IPS DF 19.7 (cell line): ENCODE measurements at regions not wholly inside any gene's neighbourhood (a gene's known extent, or its start where the extent isn't known, plus 50 kb on each side); places are given as distances from the start of the nearest gene placed in this dataset.

Experiments used
- DNase-seq: peaks from one replicate; pipeline ENCODE4 v3.0.0-alpha.2; 2013; ENCODE audit warnings: low read depth, low spot score

DNA sequence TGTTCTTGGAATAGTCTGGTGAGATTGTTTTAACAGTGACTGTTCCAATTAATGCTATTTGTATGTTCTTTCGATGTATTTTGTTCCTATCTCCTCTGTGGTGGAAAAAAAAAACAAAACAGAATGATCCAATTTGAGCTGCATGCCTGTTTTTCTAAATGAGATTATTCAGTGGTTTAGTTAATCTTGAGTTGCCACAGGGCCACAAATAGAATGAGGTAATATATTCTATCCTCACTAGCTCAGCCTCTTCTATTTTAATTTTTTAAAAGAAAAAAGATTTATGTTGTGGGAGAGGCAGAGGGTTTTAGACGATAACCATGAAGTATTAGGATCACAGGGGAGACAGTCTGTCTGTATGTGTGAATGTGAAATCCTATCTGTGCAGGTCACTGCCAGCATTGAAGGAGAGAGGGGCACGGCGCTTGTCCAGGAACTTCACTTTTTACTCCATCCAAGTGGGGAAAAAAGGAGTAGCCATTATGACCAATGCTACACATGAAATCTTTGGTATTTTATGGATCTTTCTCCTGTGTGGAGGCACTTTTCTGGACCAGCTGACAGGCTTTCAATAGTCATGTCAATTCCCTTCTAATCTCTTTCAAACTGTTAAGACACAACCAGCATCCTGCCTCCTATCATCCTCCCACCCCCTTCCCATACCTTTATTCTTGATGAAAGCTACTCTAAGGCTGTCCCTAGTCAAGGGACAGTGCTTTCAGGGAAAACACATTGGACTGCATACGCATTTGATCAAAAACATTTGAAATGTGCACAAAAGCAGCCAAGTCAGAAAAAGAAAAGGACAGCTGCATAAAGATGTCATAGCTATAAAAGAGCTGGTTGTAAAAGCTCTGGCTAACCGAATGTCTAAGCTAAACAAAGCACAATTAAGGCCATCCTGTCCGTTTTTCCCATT, 1063.8 kb upstream of the INTU start:
- DNase-seq: no peak

DNA sequence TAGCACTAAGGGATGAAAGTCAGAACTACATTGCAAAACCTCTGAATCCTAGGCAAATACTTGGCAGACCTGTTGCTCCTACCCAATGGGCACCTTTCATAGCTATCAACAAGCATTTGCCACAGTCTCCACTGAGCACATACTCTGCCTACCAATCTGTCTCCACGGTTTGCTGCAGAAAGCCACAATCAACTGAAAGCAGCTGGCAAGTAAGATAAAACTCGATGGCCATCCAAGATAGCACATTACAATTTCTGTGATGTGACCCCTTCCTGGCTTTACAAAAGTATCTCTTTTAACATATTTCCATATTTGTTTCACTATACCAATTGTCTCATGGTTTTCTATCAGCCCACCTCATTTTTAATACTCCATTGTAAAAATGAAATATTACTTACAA, 1060.5 kb upstream of the INTU start:
- no peak for DNase-seq

DNA sequence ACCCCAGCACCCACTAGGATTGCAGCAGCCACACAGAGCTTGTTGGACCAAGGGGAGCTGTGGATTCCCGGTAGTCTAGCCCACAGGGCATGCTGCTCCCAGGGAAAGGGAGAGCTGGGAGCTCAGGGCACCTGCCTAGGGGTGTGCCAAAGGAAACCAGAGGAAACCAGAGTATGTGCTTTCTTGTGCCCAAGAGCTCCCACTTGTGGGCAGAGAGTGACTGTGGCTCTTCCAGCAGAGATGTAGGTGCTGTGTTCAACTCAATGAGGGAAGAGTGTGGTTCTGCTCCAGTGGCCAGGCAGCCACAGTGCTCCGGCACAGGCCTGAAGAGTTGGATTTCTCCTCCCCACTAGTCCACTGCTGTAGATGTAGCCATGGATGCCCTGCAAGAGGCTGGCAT, 1050.0 kb upstream of the INTU start:
- no peak for DNase-seq

DNA sequence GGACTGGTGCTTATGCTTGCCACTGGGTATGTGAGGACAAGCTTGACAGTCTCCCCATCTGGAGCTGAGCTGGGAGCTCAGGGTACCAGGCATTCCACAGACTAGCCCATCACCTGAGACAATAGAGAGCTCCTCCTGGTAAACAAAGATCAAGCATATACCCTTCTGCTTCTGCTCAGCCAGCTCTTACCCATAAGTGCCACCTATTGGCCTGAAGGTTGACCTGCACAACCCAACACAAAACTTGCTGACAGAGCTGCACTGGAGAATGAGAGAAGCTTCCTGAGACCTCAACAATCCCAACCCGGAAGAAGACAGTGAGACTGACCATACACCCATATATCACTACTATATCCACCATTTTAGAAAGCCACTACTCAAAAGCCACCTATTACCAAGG, 1049.2 kb upstream of the INTU start:
- peak; percentile 65 for DNase-seq

DNA sequence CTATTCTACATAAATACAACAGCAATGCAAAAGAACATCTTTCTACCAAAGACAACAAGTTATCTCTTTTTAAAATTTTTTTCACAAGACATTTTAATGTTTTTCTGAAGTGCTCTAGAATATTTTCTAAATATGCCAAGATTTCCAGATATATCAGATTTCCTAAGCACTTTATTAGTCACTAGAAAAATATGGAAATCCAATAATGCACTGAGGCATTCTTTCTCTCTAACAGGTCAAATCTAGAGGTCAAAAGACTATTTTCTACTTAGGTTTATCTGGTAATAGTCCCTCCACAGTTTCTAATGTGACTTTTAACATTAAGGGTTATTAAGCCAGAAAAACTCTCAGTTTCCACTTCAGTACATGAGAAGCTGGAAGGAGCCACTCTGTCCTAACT, 1041.2 kb upstream of the INTU start:
- DNase-seq: no peak

DNA sequence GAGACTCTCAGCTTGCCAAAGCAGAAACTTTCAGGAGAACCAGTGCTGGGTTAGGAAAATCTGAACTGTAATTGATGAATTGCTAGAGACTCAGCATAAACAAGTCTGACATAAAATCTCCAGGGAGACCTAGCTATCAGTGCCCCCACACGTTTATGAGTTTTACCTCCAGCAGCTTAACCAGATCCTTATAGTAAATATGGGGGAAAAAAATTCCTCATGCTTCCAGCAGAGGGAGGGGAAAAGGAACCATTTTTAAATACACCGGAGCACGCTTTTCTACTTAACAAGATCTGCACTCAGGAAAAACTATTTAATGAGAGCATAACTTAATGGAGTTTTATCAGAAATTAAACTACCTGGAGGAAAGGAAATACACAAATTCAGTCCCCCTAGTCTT, 1040.7 kb upstream of the INTU start:
- no peak for DNase-seq

DNA sequence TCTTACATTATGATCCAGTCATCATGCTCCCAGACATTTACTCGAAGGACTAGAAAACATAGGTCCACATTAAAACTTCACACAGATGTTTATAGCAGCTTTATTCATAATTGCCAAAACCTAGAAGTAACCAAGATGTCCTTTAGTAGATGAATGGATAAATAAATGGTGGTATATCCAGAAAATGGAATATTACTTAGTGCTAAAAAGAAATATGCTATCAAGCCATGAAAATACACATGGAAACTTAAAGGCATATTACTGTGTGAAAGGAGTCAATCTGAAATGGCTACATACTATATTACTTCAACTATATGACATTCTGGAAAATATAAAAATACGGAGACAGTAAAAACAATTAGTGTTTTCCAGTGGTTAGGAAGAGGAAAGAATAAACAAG, 1039.1 kb upstream of the INTU start:
- no peak for DNase-seq

DNA sequence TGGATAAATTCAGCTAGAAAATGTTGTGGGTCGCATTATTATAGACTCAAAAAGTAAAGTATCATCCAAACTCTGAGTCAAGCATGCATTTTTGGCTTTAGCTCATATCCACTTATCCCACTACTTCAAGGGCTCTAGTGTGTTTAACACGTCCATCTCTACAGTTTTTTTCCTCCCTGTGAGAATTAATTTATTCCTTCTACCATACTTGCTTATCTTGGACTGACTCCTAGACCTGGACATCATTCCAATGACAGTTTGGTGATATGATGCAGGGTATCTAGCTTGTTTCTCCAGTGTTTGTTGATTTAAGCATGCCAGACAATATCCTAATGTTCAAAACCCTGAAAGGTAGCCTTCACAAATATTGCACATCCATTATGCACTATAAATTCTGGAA, 1037.1 kb upstream of the INTU start:
- no peak for DNase-seq

DNA sequence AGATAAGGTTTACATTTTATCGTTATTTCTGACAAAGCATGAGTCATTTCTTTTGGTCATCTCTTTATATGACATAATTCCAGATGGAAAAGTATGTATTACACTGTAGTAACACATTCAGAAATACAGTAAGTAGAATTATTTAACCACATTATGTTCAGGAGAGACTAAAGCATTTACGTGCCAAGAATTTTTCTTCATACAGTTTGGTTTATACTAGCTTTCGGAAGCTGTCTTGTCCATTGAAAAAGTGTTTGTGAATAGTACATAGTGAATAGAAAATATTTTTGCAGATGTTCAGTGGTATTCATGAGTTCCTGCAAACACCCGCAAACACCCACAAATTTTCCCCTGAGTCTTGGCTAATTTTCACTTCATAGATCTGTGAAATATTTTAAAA, 1033.0 kb upstream of the INTU start:
- no peak for DNase-seq

DNA sequence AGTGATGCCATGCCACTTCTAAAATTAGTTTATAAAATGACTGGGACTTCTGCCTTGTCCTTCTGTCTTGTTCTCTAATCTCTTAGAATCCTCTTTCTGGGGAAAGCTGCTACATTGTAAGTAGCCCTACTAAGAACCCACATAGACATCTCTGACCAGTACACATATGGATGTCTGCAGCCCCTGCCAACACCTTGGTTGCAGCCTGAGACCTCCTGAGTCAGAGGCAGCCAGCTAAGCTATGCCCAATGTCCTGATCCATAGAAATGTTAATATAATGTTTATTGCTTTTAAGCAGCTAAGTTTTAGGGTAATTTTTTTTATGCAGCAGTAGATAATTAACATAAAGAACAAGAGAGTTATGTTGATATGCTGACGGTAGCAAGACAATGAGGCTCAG, 1029.5 kb upstream of the INTU start:
- DNase-seq: no peak

DNA sequence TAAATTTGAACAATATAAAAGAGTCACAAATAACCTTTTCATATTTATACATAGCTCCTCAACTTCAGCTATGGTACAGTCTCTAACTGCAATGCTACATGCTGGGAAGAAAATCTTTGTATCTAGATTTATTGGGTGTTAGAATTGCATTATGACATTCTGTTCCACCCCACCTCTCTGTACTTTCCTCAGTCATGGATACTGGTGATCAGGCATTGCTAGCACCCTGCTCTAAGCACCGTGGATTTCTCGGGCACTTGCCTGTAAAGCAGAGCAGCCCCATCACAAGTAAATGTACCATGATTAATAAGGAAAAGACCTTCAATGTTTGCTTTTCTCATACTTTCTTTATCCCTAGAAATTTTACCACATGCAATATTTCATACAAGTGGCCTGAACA, 1028.9 kb upstream of the INTU start:
- no peak for DNase-seq

DNA sequence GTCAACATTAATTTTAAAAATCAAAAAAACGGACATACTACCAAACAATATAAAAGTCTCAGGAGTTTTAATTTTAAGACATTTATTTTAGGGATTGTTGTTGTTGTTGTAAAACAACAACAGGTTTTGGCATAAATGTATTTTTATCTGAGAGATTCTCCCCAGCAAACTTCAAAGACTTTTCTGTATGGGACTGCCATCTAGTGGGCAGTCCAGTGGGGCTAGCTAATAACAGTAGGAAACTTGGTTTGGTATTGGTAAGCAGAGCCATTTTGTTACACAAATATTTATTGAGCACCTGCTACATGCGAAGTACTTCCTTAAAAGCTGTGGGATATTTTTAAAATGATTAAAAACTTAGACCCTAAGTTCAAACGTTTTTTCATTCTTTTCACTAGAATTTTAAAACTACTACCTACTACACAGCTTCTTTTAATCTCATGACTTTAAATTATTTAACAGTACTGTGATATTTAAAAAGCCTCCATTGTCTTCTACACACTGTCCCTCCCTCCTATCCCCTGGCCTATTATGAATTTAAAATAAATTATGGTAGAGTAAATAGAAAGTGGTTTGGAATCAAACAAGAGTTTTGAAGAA, 1028.4 kb upstream of the INTU start:
- no peak for DNase-seq

DNA sequence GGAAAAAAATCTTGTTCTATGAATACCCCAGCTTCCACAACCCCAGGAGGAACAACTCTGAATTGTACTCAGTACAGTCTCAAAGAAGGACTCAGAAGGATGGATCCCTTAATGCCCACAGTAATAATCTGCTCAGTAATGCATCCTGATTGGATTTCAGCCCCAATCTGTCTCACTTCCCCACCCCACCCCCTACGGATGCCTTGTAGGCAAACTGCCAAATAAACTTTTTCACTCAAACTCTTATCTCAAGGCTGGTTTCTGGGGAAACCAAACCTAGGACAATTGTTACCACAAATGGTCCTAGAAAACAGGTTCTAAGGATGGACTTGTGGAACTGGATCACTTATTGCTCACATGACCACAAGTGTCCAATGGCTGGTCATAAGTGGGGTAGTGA, 1021.8 kb upstream of the INTU start:
- no peak for DNase-seq

DNA sequence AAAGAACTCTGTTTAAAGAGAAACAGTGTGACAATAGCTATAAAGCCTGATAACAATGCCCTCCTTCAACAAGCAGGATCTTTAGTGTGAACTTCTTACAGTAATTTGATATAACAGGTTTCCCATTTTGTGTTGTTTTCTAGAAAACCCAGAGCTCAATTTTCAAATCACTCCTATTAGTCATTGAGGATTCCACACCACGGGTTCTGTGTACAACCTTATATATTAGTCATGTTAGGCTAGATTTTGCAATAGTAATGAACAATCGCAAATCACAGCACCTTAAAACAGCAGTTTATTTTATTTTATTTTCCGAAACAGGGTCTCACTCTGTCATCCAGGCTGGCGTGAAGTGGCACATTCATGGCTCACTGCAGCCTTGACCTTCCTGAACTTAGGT, 1020.9 kb upstream of the INTU start:
- no peak for DNase-seq

DNA sequence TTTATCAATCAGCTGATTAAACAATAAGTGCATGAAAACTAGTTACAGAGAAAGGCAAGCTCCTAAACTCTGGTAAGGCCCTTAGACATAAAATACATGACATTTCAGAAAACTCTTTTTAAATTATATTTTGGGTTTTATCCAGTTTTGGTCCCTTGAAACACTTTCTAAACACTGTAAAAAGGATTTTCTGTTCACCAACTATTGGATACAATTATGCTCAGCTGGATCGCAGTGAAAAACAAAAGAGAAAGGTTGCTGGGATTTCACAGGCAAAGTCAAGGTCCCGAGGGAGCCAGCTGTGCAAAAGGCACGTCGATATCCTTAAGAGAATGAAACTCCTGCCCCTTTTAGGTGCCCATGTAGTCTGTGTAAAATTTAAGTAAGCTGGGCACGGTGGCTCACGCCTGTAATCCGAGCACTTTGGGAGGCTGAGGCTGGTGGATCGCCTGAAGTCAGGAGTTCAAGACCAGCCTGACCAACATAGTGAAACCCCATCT, 1018.4 kb upstream of the INTU start:
- DNase-seq: no peak

DNA sequence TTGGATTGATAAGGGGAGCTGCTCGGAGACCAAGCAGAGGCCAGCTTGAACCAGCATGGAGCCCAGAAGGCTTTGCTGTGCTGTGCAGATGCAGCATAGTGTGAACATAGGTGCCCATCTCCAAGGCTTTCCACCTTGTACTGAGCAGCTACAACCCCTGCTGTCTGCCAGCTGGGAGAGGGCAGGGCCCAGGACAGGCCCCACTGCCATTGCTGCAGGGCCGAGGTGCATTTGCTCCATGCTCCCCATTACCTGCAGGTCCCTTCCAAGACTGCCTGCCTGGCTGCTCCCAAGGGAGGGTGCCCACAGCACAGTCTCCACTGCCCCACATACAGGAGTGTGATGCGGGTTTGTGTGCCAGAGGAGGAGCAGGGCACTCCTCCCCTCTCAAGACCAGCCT, 1016.0 kb upstream of the INTU start:
- no peak for DNase-seq

DNA sequence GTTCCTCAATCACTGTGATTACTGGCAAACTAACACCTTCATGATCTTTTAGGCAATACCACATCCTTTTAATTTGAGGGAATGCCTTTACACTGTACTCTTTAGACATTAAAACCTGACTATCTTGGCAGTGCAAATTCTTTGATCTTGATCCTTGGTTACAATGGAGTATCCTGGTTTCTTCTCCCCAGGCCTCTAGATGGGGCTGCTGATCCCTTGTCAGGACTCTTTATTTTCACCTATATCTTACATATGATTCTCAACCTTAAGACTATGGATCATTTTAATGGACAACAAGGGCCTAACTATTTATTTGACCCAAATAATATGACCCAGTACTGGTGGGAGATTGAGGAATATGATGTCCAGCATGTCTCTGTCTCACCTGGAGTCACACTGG, 1005.5 kb upstream of the INTU start:
- no peak for DNase-seq

DNA sequence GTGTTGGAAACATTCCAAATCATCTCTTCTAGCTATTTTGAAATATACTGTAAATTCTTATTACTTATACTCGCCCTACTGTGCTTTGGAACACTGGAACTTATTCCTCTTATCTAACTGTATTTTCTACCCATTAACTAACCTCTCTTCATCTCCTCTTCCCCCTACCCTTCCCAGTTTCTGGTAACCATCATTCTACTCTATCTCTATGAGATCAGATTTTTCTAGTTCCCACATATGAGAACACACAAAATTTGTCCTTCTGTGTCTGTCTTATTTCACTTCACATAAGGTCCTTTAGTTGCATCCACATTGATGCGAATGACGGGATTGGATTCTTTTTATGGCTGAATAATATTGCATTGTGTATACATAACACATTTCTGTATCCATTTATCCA, 1003.8 kb upstream of the INTU start:
- DNase-seq: no peak

DNA sequence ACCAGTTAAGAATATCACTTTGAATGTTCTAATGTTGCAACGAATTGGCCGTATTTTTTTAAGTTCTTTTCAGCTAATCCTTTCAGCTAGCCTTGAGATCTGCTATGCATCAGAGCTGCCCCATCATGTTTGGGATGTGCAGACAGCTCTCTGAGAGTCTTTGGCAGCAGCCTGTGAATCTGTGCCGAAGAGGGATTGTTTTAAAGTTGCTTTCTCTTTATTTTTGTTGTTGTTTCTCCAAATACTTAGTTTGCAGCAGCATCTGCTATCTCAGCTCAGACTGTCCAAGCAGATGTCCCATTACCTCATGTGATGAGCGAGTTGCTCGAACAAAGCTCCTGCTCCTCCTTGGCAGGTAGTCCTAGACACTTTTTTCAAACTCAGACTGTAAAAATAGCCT, 1002.5 kb upstream of the INTU start:
- no peak for DNase-seq

DNA sequence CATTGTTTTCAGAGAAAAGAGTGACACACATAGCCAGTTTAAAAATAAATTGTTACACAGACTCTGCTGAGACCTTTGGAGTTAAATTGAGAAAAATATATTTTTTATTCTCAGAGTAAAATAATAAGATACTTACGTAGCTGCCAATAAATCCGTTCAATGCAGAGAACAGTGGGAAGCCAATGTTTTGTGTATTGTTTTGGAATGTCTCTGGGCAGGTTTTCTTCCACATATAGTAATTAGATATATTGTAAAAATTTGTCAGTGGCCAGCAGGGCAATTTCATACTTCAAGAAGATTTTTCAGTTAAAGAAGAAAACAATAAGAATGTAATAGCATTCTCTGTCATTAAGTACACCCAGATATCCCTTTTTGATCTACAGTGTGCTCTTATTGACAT, 999.5 kb upstream of the INTU start:
- DNase-seq: no peak

DNA sequence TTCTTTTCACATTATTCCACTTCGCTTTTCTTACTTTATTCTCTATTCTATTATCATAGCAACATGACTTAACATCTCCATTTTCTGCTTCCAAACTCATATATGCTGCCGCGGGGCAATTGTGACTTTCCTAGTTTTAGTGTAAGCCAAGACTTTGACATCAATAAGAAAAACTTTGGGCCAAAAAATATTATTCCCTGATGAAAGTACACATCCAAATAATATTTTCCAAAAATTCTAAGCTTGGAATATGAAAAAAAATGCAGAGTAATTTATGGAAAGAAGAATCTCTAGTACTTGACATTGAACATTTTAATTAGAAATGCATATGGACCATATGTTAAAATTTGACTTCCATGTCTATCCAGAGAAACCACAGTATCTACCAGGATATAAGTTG, 995.1 kb upstream of the INTU start:
- no peak for DNase-seq

DNA sequence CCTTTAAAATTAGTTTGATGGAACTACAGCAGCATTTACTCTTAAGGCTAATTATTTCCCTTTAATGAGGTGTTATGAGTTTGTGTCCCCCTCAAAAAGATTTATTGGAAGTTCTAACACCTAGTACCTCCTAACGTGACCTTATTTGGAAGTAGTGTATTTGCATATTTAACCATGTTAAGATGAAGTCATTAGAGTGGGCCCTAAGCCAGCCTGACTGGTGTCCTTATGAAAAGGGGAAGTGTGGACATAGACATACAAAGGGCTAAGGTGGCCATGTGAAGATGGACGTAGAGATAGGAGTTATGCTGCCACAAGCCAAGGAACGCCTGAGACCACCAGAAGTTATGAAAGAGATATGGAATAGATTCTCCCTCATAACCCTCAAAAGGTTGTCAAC, 985.4 kb upstream of the INTU start:
- DNase-seq: no peak

DNA sequence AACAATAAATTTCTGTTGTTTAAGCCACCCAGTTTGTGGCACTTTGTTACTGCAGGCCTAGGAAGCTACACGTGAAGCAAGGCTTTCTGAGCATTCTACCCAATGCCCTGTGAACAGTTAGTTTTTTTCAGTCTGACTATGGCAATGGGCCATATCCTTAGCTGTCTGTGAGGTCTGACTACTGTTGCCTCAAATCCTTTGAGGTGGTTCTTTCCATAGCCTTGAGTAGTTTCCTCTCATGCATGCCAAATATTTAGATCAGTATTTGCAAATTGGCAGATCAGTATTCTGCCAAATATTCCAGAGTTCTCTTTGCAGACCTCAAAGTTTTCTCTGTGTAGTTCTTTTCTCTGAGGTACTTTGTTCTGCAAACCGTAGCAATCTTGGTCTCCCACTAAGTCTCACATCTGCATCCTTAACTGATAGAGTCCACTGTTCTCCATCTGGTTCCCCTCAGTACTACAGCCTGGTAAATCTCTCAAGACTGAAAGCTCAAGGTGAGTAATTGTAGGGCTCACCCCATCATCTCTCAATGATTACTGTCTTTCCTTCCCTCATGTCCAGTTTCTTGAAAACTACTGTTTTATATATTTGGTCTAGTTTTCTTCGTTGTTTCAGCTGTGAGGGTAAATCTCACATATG, 984.9 kb upstream of the INTU start:
- no peak for DNase-seq
